ENCODE measurements at regions not wholly inside any gene's neighbourhood (a gene's known extent, or its start where the extent isn't known, plus 50 kb on each side); places are given as distances from the start of the nearest gene placed in this dataset.

DNA sequence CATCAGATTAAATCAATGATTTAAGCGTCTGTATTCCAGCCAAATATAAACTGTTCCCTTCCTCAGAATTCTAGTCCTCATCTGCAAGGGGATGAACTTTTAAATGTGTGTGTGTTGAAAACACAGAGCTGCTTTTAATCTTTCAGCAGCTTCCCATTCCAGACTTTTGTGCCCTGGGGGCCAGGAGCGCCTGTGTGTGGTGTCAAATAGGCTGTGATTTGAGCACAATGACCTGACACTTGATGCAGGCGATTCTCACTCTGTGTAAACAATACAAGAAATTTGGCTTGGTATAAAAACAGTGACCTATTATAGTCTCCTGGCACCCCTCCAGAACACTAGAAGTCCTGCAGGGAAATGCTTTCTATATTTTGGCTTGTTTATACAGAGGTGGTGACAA lies 274.6 kb upstream of the ROPN1 start:
- TF ChIP-seq CTCF (IDR thresholded peaks at IDR 0.05; ENCODE audit: insufficient read depth, low read depth, low read length, missing control alignments), result no peak
- H3K4me3 ChIP-seq (ENCODE audit: low read depth, low read length), result no peak overlapping the region
- no peak for DNase-seq (ENCODE audit: low read depth)

GRCh38 chr3:124267406-124267805 lies 275.5 kb upstream of the ROPN1 start:
- no peak for DNase-seq (ENCODE audit: low read depth)
- no peak overlapping the region for H3K4me3 ChIP-seq (ENCODE audit: low read depth, low read length)
- TF ChIP-seq CTCF (IDR thresholded peaks at IDR 0.05; ENCODE audit: insufficient read depth, low read depth, low read length, missing control alignments), result no peak

DNA sequence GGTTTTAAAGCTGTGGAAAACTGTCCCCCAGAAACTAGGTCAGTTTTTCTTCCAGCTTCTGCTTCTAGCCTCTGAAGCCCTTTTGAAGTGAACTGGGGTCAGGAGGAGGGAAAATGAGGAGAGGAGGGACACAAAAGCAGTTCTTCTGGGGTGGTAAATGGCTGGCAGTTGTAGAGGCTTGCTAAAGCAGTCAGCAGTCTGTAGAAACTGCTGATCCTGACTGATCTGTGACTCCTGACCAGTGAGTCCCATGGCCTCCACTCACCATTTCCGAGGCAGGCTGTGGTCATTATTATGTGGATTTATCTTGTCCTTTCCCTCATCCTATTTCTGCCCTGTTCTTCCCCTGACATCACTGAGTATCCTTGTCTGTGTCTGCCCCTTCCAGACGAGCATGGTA lies 276.4 kb upstream of the ROPN1 start:
- TF ChIP-seq CTCF (IDR thresholded peaks at IDR 0.05; ENCODE audit: insufficient read depth, low read depth, low read length, missing control alignments), result no peak
- no peak overlapping the region for H3K4me3 ChIP-seq (ENCODE audit: low read depth, low read length)
- DNase-seq (ENCODE audit: low read depth), result no peak

DNA sequence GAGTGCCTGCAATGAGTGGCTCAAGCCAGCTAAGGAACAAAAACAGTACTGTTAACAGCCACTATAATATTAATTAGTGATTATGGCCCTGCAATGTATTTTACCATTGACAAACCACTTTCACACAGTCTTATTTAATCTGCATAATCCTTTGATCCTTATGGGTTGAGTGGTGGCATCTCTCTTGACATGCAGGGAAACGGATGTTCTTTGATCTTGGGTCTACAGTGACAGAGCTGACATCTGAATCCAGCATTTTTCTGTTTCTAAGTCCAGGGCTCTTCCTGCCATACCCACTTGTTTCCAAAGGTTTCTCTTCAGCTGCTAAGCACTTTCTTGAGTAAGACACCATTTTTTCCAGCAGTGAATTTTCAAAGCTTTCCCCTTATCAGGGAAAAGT lies 277.7 kb upstream of the ROPN1 start:
- H3K4me3 ChIP-seq (ENCODE audit: low read depth, low read length), result no peak overlapping the region
- DNase-seq (ENCODE audit: low read depth), result no peak
- no peak for TF ChIP-seq CTCF (IDR thresholded peaks at IDR 0.05; ENCODE audit: insufficient read depth, low read depth, low read length, missing control alignments)

GRCh38 chr3:124272605-124273151 lies 280.8 kb upstream of the ROPN1 start:
- H3K4me3 ChIP-seq (ENCODE audit: low read depth, low read length), result no peak overlapping the region
- no peak for TF ChIP-seq CTCF (IDR thresholded peaks at IDR 0.05; ENCODE audit: insufficient read depth, low read depth, low read length, missing control alignments)
- DNase-seq (ENCODE audit: low read depth), result no peak

- no peak for DNase-seq (ENCODE audit: low read depth)
- TF ChIP-seq CTCF (IDR thresholded peaks at IDR 0.05; ENCODE audit: insufficient read depth, low read depth, low read length, missing control alignments), result no peak
- H3K4me3 ChIP-seq (ENCODE audit: low read depth, low read length), result no peak overlapping the region
Observed at GRCh38 chr3:124273651-124274050, 281.7 kb upstream of the ROPN1 start.

- no peak for DNase-seq (ENCODE audit: low read depth)
- H3K4me3 ChIP-seq (ENCODE audit: low read depth, low read length), result no peak overlapping the region
- TF ChIP-seq CTCF (IDR thresholded peaks at IDR 0.05; ENCODE audit: insufficient read depth, low read depth, low read length, missing control alignments), result no peak
Observed at GRCh38 chr3:124274051-124274450, 282.1 kb upstream of the ROPN1 start.
